Tibial nerve (tissue), 4 donors: ENCODE measurements at regions not wholly inside any gene's neighbourhood (a gene's known extent, or its start where the extent isn't known, plus 50 kb on each side); places are given as distances from the start of the nearest gene placed in this dataset.

ENCODE experiments used
- EP300 ChIP-seq, 2 donors: sonication (generic); formaldehyde crosslinking; IDR thresholded peaks; one replicate each; pipeline ENCODE4 v1.6.1; 2017; ENCODE audit warnings: antibody characterized with exemption in 2 of 2, mild to moderate bottlenecking in 1 of 2
- POLR2A ChIP-seq, 2 donors: fragments of 450-650 bp; IDR thresholded peaks; one replicate each; pipeline ENCODE4 v1.6.1; 2017; ENCODE audit warnings: antibody characterized with exemption in 2 of 2, mild to moderate bottlenecking in 2 of 2, moderate library complexity in 2 of 2
- TF ChIP-seq, protein P1 (sequence below), 5 experiments: fragments of 200-600 bp in 3 of 5; fragments of 450-650 bp in 2 of 5; sonication (generic) in 3 of 5; IDR thresholded peaks; one replicate each; pipeline ENCODE4 v1.5.1; 2016 to 2019; ENCODE audit warnings: antibody characterized with exemption in 5 of 5, mild to moderate bottlenecking in 3 of 5, moderate library complexity in 2 of 5

DNA sequence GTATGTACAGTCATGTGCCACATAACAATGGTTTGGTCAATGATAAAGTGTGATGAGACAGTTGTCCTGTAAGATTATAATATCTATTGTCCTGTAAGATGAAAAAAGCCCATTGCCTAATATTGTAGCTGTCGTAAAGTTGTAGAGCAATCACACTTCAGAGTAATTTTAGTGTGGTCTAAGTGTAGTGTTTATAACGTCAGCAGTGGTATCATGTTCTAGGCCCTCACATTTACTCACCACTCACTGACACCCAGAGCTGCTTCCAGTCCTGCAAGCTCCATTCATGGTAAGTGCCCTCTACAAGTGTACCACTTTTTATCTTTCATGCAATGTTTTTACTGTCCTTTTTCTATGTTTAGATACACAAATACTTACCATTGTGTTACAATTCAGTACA is 259.9 kb upstream of the RAB4A start:
- TF ChIP-seq EP300 (IDR thresholded peaks at IDR 0.05), result no peak
- no peak for TF ChIP-seq POLR2A (IDR thresholded peaks at IDR 0.05)
- TF ChIP-seq, protein P1, sequence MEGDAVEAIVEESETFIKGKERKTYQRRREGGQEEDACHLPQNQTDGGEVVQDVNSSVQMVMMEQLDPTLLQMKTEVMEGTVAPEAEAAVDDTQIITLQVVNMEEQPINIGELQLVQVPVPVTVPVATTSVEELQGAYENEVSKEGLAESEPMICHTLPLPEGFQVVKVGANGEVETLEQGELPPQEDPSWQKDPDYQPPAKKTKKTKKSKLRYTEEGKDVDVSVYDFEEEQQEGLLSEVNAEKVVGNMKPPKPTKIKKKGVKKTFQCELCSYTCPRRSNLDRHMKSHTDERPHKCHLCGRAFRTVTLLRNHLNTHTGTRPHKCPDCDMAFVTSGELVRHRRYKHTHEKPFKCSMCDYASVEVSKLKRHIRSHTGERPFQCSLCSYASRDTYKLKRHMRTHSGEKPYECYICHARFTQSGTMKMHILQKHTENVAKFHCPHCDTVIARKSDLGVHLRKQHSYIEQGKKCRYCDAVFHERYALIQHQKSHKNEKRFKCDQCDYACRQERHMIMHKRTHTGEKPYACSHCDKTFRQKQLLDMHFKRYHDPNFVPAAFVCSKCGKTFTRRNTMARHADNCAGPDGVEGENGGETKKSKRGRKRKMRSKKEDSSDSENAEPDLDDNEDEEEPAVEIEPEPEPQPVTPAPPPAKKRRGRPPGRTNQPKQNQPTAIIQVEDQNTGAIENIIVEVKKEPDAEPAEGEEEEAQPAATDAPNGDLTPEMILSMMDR (IDR thresholded peaks at IDR 0.05), result no peak
